Right lung (tissue), 2 donors: ENCODE measurements at regions not wholly inside any gene's neighbourhood (a gene's known extent, or its start where the extent isn't known, plus 50 kb on each side); places are given as distances from the start of the nearest gene placed in this dataset.
A peak's percentile ranks its signal among the peaks of the same experiment; 100 is the strongest.
"Not testable (repeated sequence)": the region's sequence is repeated elsewhere in the genome, so short reads cannot be mapped to it uniquely, and the experiment has no call there.

Experiments used
- DNase-seq, 2 donors: peaks; one replicate each; pipeline ENCODE4 v3.0.0-alpha.2; 2013

GRCh38 chr3:72627271-72627670, 221.0 kb downstream of the SHQ1 start:
- DNase-seq: no peak

- no peak for DNase-seq
Observed at GRCh38 chr3:72625602-72626337, 222.5 kb downstream of the SHQ1 start.

GRCh38 chr3:72624656-72625055, 223.6 kb downstream of the SHQ1 start:
- no peak for DNase-seq

- DNase-seq: no peak
Observed at GRCh38 chr3:72618739-72619138, 229.5 kb downstream of the SHQ1 start.

- DNase-seq: no peak
Observed at GRCh38 chr3:72617424-72618024, 230.7 kb downstream of the SHQ1 start.

- DNase-seq: no peak
Observed at GRCh38 chr3:72615776-72616175, 232.5 kb downstream of the SHQ1 start.

GRCh38 chr3:72615182-72615581, 233.1 kb downstream of the SHQ1 start:
- no peak for DNase-seq

- no peak for DNase-seq
Observed at GRCh38 chr3:72614394-72615074, 233.7 kb downstream of the SHQ1 start.

GRCh38 chr3:72613871-72614270, 234.4 kb downstream of the SHQ1 start:
- DNase-seq: no peak

- DNase-seq: not testable (repeated sequence)
Observed at GRCh38 chr3:72609114-72609513, 239.1 kb downstream of the SHQ1 start.

GRCh38 chr3:72606005-72606800, 242.0 kb downstream of the SHQ1 start:
- no peak for DNase-seq

- DNase-seq: no peak
Observed at GRCh38 chr3:72604328-72604727, 243.9 kb downstream of the SHQ1 start.

- DNase-seq: no peak
Observed at GRCh38 chr3:72601983-72602750, 246.1 kb downstream of the SHQ1 start.

GRCh38 chr3:72601060-72601459, 247.2 kb downstream of the SHQ1 start:
- DNase-seq: peak; percentile 56 to 74

- no peak for DNase-seq
Observed at GRCh38 chr3:72597756-72598195, 250.5 kb downstream of the SHQ1 start.

- DNase-seq: no peak
Observed at GRCh38 chr3:72597043-72597442, 251.2 kb downstream of the SHQ1 start.

- DNase-seq: no peak
Observed at GRCh38 chr3:72595927-72596610, 252.2 kb downstream of the SHQ1 start.

GRCh38 chr3:72595376-72595775, 252.9 kb downstream of the SHQ1 start:
- no peak for DNase-seq

GRCh38 chr3:72594615-72595215, 253.5 kb downstream of the SHQ1 start:
- no peak for DNase-seq

- DNase-seq: no peak
Observed at GRCh38 chr3:72593881-72594397, 254.3 kb downstream of the SHQ1 start.
